ENCODE measurements at regions not wholly inside any gene's neighbourhood (a gene's known extent, or its start where the extent isn't known, plus 50 kb on each side); places are given as distances from the start of the nearest gene placed in this dataset.

DNA sequence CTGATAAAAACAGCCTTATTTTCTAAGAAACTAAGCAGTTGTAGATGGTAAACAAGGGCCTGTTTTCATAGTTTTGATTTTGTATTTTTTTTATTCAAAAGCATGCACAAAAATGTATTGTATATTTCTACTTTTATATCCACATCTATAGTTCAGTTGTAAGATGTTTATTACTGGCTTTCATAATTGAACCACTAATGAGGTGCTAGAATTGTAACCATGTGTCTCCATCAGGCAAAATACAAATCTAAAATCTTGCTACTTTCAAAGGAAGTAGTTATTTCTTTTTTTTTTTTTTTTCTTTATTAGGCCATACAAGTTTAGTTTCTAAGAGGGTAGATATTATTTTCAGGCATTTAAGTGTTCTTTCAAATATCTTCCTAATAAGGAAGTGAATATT lies 1755.0 kb downstream of the MAT2B start:
- TF ChIP-seq, protein P1, sequence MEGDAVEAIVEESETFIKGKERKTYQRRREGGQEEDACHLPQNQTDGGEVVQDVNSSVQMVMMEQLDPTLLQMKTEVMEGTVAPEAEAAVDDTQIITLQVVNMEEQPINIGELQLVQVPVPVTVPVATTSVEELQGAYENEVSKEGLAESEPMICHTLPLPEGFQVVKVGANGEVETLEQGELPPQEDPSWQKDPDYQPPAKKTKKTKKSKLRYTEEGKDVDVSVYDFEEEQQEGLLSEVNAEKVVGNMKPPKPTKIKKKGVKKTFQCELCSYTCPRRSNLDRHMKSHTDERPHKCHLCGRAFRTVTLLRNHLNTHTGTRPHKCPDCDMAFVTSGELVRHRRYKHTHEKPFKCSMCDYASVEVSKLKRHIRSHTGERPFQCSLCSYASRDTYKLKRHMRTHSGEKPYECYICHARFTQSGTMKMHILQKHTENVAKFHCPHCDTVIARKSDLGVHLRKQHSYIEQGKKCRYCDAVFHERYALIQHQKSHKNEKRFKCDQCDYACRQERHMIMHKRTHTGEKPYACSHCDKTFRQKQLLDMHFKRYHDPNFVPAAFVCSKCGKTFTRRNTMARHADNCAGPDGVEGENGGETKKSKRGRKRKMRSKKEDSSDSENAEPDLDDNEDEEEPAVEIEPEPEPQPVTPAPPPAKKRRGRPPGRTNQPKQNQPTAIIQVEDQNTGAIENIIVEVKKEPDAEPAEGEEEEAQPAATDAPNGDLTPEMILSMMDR (IDR thresholded peaks at IDR 0.05) = no peak
- TF ChIP-seq POLR2A (IDR thresholded peaks at IDR 0.05) = no peak
